ENCODE measurements at regions not wholly inside any gene's neighbourhood (a gene's known extent, or its start where the extent isn't known, plus 50 kb on each side); places are given as distances from the start of the nearest gene placed in this dataset.

- no peaks in the 10 kb centered on the region for H3K36me3 ChIP-seq
- no peaks in the 10 kb centered on the region for H3K9me3 ChIP-seq
- DNase-seq (ENCODE audit: low spot score in 2 of 2), result no peak
- no peak overlapping the region for H3K4me3 ChIP-seq
- no peak for TF ChIP-seq CTCF (IDR thresholded peaks at IDR 0.05)
- TF ChIP-seq POLR2A (IDR thresholded peaks at IDR 0.05), result no peak
- no peak for TF ChIP-seq EP300 (IDR thresholded peaks at IDR 0.05)
- H3K27ac ChIP-seq, result no peak overlapping the region
- H3K27me3 ChIP-seq, result no peaks in the 10 kb centered on the region
- no peaks in the 10 kb centered on the region for H3K4me1 ChIP-seq
These were observed 160.7 kb downstream of the FHIP1A start for GRCh38 chr4:151569650-151570049.

GRCh38 chr4:151573474-151573873 is 164.5 kb downstream of the FHIP1A start:
- Histone ChIP-seq H3K27me3 (no peaks in the 10 kb centered on the region), H3K27ac (no peak overlapping the region), H3K4me1 (no peaks in the 10 kb centered on the region), H3K36me3 (peaks cover 0 to 3% (median 0%) of the 10 kb centered on the region in 3 donors), H3K4me3 (no peak overlapping the region), H3K9me3 (no peaks in the 10 kb centered on the region)
- 92 to 93% methylated on average over 2 of the region's 2 CpGs for WGBS, 2 donors
- DNase-seq (ENCODE audit: low spot score in 2 of 2), result no peak
- TF ChIP-seq EP300 (IDR thresholded peaks at IDR 0.05) (no peak), CTCF (IDR thresholded peaks at IDR 0.05) (no peak), POLR2A (IDR thresholded peaks at IDR 0.05) (no peak)

- Histone ChIP-seq H3K27me3 (no peaks in the 10 kb centered on the region), H3K36me3 (peaks cover 0 to 3% (median 0%) of the 10 kb centered on the region in 3 donors), H3K9me3 (no peaks in the 10 kb centered on the region), H3K4me1 (no peaks in the 10 kb centered on the region), H3K27ac (no peak overlapping the region), H3K4me3 (no peak overlapping the region)
- no peak for TF ChIP-seq POLR2A (IDR thresholded peaks at IDR 0.05)
- TF ChIP-seq EP300 (IDR thresholded peaks at IDR 0.05), result no peak
- TF ChIP-seq CTCF (IDR thresholded peaks at IDR 0.05), result no peak
- WGBS, 2 donors, result 86 to 90% methylated on average over 1 of the region's 1 CpG
- no peak for DNase-seq (ENCODE audit: low spot score in 2 of 2)
These were observed 165.0 kb downstream of the FHIP1A start for GRCh38 chr4:151573945-151574344.

- no peaks in the 10 kb centered on the region for H3K27me3 ChIP-seq
- H3K4me3 ChIP-seq, result no peak overlapping the region
- DNase-seq (ENCODE audit: low spot score in 2 of 2), result no peak
- H3K9me3 ChIP-seq, result no peaks in the 10 kb centered on the region
- peaks cover 0 to 3% (median 0%) of the 10 kb centered on the region in 3 donors for H3K36me3 ChIP-seq
- TF ChIP-seq EP300 (IDR thresholded peaks at IDR 0.05) (no peak), POLR2A (IDR thresholded peaks at IDR 0.05) (no peak), CTCF (IDR thresholded peaks at IDR 0.05) (no peak)
- no peak overlapping the region for H3K27ac ChIP-seq
- H3K4me1 ChIP-seq, result no peaks in the 10 kb centered on the region
These were observed 166.0 kb downstream of the FHIP1A start for GRCh38 chr4:151574968-151575367.

- Histone ChIP-seq H3K27ac (no peak overlapping the region), H3K27me3 (no peaks in the 10 kb centered on the region), H3K9me3 (no peaks in the 10 kb centered on the region), H3K4me1 (no peaks in the 10 kb centered on the region), H3K4me3 (no peak overlapping the region), H3K36me3 (peaks cover 0 to 3% (median 0%) of the 10 kb centered on the region in 3 donors)
- no peak for DNase-seq (ENCODE audit: low spot score in 2 of 2)
- no peak for TF ChIP-seq CTCF (IDR thresholded peaks at IDR 0.05)
- no peak for TF ChIP-seq EP300 (IDR thresholded peaks at IDR 0.05)
- TF ChIP-seq POLR2A (IDR thresholded peaks at IDR 0.05), result no peak
- 90 to 92% methylated on average over 3 of the region's 3 CpGs for WGBS, 2 donors
These were observed 166.7 kb downstream of the FHIP1A start for GRCh38 chr4:151575646-151576045.
